OCI-LY7 (cell line): ENCODE measurements at regions not wholly inside any gene's neighbourhood (a gene's known extent, or its start where the extent isn't known, plus 50 kb on each side); places are given as distances from the start of the nearest gene placed in this dataset.

Experiments
- EZH2phosphoT487 ChIP-seq: fragments of 200-600 bp; sonication (generic); IDR thresholded peaks from 2 replicates; pipeline ENCODE4 v1.6.1; 2018; ENCODE audit warnings: low read depth, borderline replicate concordance, mild to moderate bottlenecking, mixed run types, antibody characterized with exemption, low read length, moderate library complexity, mixed read lengths
- TF ChIP-seq, protein P1 (sequence below): fragments of 200-600 bp; sonication (generic); conservative IDR thresholded peaks from 2 replicates; pipeline ENCODE4 v1.5.1; 2014; ENCODE audit warnings: mild to moderate bottlenecking, antibody characterized with exemption, low read length, moderate library complexity, mixed read lengths

GRCh38 chr16:80008857-80009256, 408.3 kb upstream of the MAF start:
- TF ChIP-seq, protein P1, sequence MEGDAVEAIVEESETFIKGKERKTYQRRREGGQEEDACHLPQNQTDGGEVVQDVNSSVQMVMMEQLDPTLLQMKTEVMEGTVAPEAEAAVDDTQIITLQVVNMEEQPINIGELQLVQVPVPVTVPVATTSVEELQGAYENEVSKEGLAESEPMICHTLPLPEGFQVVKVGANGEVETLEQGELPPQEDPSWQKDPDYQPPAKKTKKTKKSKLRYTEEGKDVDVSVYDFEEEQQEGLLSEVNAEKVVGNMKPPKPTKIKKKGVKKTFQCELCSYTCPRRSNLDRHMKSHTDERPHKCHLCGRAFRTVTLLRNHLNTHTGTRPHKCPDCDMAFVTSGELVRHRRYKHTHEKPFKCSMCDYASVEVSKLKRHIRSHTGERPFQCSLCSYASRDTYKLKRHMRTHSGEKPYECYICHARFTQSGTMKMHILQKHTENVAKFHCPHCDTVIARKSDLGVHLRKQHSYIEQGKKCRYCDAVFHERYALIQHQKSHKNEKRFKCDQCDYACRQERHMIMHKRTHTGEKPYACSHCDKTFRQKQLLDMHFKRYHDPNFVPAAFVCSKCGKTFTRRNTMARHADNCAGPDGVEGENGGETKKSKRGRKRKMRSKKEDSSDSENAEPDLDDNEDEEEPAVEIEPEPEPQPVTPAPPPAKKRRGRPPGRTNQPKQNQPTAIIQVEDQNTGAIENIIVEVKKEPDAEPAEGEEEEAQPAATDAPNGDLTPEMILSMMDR: no peak
- no peak for TF ChIP-seq EZH2phosphoT487
